ENCODE measurements at regions not wholly inside any gene's neighbourhood (a gene's known extent, or its start where the extent isn't known, plus 50 kb on each side); places are given as distances from the start of the nearest gene placed in this dataset.

- CTCF ChIA-PET = interaction anchor here (1.1 kb wide), 1 partner anchor 10 kb away, joined by 3 read pairs; no protein-coding TSS in a partner anchor
- peak; percentile 9 for DNase-seq (ENCODE audit: low read depth)
Observed at GRCh38 chrX:122868631-122869030, 315.4 kb upstream of the GRIA3 start.

GRCh38 chrX:122869171-122869570, 314.9 kb upstream of the GRIA3 start:
- no peak for DNase-seq (ENCODE audit: low read depth)
- ChIA-PET POLR2A (no interaction called here), CTCF (interaction anchor here (1.1 kb wide), 1 partner anchor 10 kb away, joined by 3 read pairs; no protein-coding TSS in a partner anchor)

More at GRCh38 chrX:122868631-122869030, 315.4 kb upstream of the GRIA3 start:
- H3K4me3 ChIP-seq (ENCODE audit: low read depth, low read length) = no peak overlapping the region
- H3K36me3 ChIP-seq (ENCODE audit: control insufficient read depth, insufficient read depth, low read length) = no peaks in the 10 kb centered on the region
- POLR2A ChIA-PET = no interaction called here
- H3K27me3 ChIP-seq (ENCODE audit: control insufficient read depth, insufficient read depth, low read length) = no peaks in the 10 kb centered on the region
- no peak for TF ChIP-seq CTCF (IDR thresholded peaks at IDR 0.05; ENCODE audit: insufficient read depth, low read depth, low read length)

GRCh38 chrX:122878269-122878668, 305.8 kb upstream of the GRIA3 start:
- ChIA-PET POLR2A (no interaction called here), CTCF (no interaction called here)
- TF ChIP-seq CTCF (IDR thresholded peaks at IDR 0.05; ENCODE audit: insufficient read depth, low read depth, low read length) = no peak
- Histone ChIP-seq H3K4me3 (ENCODE audit: low read depth, low read length) (no peak overlapping the region), H3K36me3 (ENCODE audit: control insufficient read depth, insufficient read depth, low read length) (no peaks in the 10 kb centered on the region), H3K27me3 (ENCODE audit: control insufficient read depth, insufficient read depth, low read length) (no peaks in the 10 kb centered on the region)
- no peak for DNase-seq (ENCODE audit: low read depth)

More at GRCh38 chrX:122869171-122869570, 314.9 kb upstream of the GRIA3 start:
- H3K27me3 ChIP-seq (ENCODE audit: control insufficient read depth, insufficient read depth, low read length) = no peaks in the 10 kb centered on the region
- no peak overlapping the region for H3K4me3 ChIP-seq (ENCODE audit: low read depth, low read length)
- no peak for TF ChIP-seq CTCF (IDR thresholded peaks at IDR 0.05; ENCODE audit: insufficient read depth, low read depth, low read length)
- H3K36me3 ChIP-seq (ENCODE audit: control insufficient read depth, insufficient read depth, low read length) = no peaks in the 10 kb centered on the region

GRCh38 chrX:122880952-122881351, 303.1 kb upstream of the GRIA3 start:
- Histone ChIP-seq H3K36me3 (ENCODE audit: control insufficient read depth, insufficient read depth, low read length) (no peaks in the 10 kb centered on the region), H3K4me3 (ENCODE audit: low read depth, low read length) (no peak overlapping the region), H3K27me3 (ENCODE audit: control insufficient read depth, insufficient read depth, low read length) (no peaks in the 10 kb centered on the region)
- TF ChIP-seq CTCF (IDR thresholded peaks at IDR 0.05; ENCODE audit: insufficient read depth, low read depth, low read length) = no peak
- ChIA-PET POLR2A (no interaction called here), CTCF (no interaction called here)
- no peak for DNase-seq (ENCODE audit: low read depth)

GRCh38 chrX:122890729-122891128, 293.3 kb upstream of the GRIA3 start:
- POLR2A ChIA-PET = no interaction called here
- CTCF ChIA-PET = interaction anchor here (0.6 kb wide), 1 partner anchor 78 kb away, joined by 3 read pairs; no protein-coding TSS in a partner anchor
- Histone ChIP-seq H3K4me3 (ENCODE audit: low read depth, low read length) (no peak overlapping the region), H3K27me3 (ENCODE audit: control insufficient read depth, insufficient read depth, low read length) (no peaks in the 10 kb centered on the region), H3K36me3 (ENCODE audit: control insufficient read depth, insufficient read depth, low read length) (no peaks in the 10 kb centered on the region)
- no peak for TF ChIP-seq CTCF (IDR thresholded peaks at IDR 0.05; ENCODE audit: insufficient read depth, low read depth, low read length)
- DNase-seq (ENCODE audit: low read depth) = no peak
